ENCODE measurements at regions not wholly inside any gene's neighbourhood (a gene's known extent, or its start where the extent isn't known, plus 50 kb on each side); places are given as distances from the start of the nearest gene placed in this dataset.

DNA sequence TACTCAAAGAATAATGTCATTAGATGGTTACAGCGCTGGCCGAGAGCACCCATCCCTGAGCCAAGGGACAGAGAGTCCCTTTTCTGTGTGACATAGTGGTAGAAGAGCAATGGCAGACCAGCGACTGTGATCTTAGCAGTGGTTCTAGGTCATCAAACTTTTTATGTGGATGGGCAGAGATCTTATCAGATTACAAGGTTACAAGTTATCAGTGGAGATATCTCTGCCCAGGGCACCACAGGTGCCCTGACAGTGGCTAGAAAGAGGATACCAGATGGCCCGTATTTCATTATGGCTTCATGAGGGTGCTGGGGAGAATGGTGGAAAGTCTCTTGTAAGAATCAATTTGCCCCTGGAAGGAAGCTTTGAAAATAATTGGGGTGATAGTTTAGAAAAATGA lies 62.7 kb downstream of the CYCS start:
- H3K27me3 ChIP-seq = peaks cover 0 to 5% (median 0%) of the 10 kb centered on the region in 3 donors
- intact Hi-C loops (cut with DNase I; ENCODE audit: low total_unique reads) = no loop called here
- H3K4me1 ChIP-seq = no peaks in the 10 kb centered on the region
- H3K9me3 ChIP-seq = no peaks in the 10 kb centered on the region
- no peak for DNase-seq
- H3K4me3 ChIP-seq = no peak overlapping the region
- H3K27ac ChIP-seq = no peak overlapping the region
- H3K36me3 ChIP-seq = no peaks in the 10 kb centered on the region
- TF ChIP-seq POLR2AphosphoS5 (IDR thresholded peaks at IDR 0.05) = no peak
- TF ChIP-seq EP300 (IDR thresholded peaks at IDR 0.05) = no peak
- TF ChIP-seq, protein P1, sequence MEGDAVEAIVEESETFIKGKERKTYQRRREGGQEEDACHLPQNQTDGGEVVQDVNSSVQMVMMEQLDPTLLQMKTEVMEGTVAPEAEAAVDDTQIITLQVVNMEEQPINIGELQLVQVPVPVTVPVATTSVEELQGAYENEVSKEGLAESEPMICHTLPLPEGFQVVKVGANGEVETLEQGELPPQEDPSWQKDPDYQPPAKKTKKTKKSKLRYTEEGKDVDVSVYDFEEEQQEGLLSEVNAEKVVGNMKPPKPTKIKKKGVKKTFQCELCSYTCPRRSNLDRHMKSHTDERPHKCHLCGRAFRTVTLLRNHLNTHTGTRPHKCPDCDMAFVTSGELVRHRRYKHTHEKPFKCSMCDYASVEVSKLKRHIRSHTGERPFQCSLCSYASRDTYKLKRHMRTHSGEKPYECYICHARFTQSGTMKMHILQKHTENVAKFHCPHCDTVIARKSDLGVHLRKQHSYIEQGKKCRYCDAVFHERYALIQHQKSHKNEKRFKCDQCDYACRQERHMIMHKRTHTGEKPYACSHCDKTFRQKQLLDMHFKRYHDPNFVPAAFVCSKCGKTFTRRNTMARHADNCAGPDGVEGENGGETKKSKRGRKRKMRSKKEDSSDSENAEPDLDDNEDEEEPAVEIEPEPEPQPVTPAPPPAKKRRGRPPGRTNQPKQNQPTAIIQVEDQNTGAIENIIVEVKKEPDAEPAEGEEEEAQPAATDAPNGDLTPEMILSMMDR (IDR thresholded peaks at IDR 0.05) = no peak
- no peak for TF ChIP-seq POLR2A (IDR thresholded peaks at IDR 0.05)
- WGBS, 5 donors = 84 to 91% (median 87%) methylated on average over 4 of the region's 4 CpGs

- TF ChIP-seq EP300 (IDR thresholded peaks at IDR 0.05) (no peak), POLR2AphosphoS5 (IDR thresholded peaks at IDR 0.05) (no peak), POLR2A (IDR thresholded peaks at IDR 0.05) (no peak)
- TF ChIP-seq, protein P1 (IDR thresholded peaks at IDR 0.05) = no peak
- H3K27ac ChIP-seq = no peak overlapping the region
- DNase-seq = no peak
- intact Hi-C loops (cut with DNase I; ENCODE audit: low total_unique reads) = no loop called here
- WGBS, 5 donors = 82 to 87% (median 83%) methylated on average over 17 of the region's 17 CpGs
- H3K4me1 ChIP-seq = no peaks in the 10 kb centered on the region
- H3K4me3 ChIP-seq = no peak overlapping the region
- H3K27me3 ChIP-seq = peaks cover 0 to 5% (median 0%) of the 10 kb centered on the region in 3 donors
- no peaks in the 10 kb centered on the region for H3K36me3 ChIP-seq
- H3K9me3 ChIP-seq = no peaks in the 10 kb centered on the region
Observed at GRCh38 chr7:25060487-25061055, 64.5 kb downstream of the CYCS start.

GRCh38 chr7:25059576-25059975 lies 65.5 kb downstream of the CYCS start:
- 81 to 93% (median 87%) methylated on average over 7 of the region's 7 CpGs for WGBS, 5 donors
- intact Hi-C loops (cut with DNase I; ENCODE audit: low total_unique reads) = no loop called here
- TF ChIP-seq POLR2AphosphoS5 (IDR thresholded peaks at IDR 0.05) (no peak), EP300 (IDR thresholded peaks at IDR 0.05) (no peak), POLR2A (IDR thresholded peaks at IDR 0.05) (no peak)
- TF ChIP-seq, protein P1 (IDR thresholded peaks at IDR 0.05) = no peak
- Histone ChIP-seq H3K36me3 (no peaks in the 10 kb centered on the region), H3K4me1 (no peaks in the 10 kb centered on the region), H3K9me3 (no peaks in the 10 kb centered on the region), H3K27me3 (peaks cover 0 to 9% (median 0%) of the 10 kb centered on the region in 3 donors), H3K4me3 (no peak overlapping the region), H3K27ac (no peak overlapping the region)
- no peak for DNase-seq

DNA sequence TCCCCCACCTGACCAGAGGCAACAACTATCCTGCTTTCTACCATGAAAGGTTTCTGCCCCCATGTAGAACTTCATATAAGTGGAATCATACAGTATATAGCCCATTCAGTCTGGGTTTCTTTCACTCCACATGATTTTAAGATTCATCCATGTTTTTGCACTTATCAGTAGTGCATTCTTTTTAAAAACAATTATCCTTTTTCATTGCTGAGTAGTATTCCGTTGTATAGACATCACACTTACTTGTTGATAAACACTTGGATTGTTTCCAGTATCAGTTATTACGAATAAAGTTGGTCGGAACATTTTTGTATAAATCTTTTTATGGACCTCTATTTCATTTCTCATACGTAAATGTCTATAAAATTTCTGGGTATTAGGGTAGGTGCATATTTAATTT lies 68.7 kb downstream of the CYCS start:
- H3K27me3 ChIP-seq = peaks cover 0 to 15% (median 0%) of the 10 kb centered on the region in 3 donors
- no peaks in the 10 kb centered on the region for H3K4me1 ChIP-seq
- H3K9me3 ChIP-seq = no peaks in the 10 kb centered on the region
- no peak overlapping the region for H3K4me3 ChIP-seq
- 86 to 95% (median 92%) methylated on average over 4 of the region's 4 CpGs for WGBS, 5 donors
- H3K36me3 ChIP-seq = no peaks in the 10 kb centered on the region
- intact Hi-C loops (cut with DNase I; ENCODE audit: low total_unique reads) = no loop called here
- no peak for DNase-seq
- TF ChIP-seq, protein P1 (IDR thresholded peaks at IDR 0.05) = no peak
- TF ChIP-seq EP300 (IDR thresholded peaks at IDR 0.05) (no peak), POLR2A (IDR thresholded peaks at IDR 0.05) (no peak), POLR2AphosphoS5 (IDR thresholded peaks at IDR 0.05) (no peak)
- no peak overlapping the region for H3K27ac ChIP-seq

Data from stomach (tissue), 8 donors.